HG02763 (cell line): ENCODE measurements at regions not wholly inside any gene's neighbourhood (a gene's known extent, or its start where the extent isn't known, plus 50 kb on each side); places are given as distances from the start of the nearest gene placed in this dataset.
A peak's percentile ranks its signal among the peaks of the same experiment; 100 is the strongest.

Source experiments
- ATAC-seq: cut with Tn5 transposase; IDR thresholded peaks from one replicate; pipeline ENCODE4 v1.9.1; 2021; ENCODE audit warnings: mild to moderate bottlenecking, moderate library complexity; ENCODE audit not compliant: unreplicated experiment

DNA sequence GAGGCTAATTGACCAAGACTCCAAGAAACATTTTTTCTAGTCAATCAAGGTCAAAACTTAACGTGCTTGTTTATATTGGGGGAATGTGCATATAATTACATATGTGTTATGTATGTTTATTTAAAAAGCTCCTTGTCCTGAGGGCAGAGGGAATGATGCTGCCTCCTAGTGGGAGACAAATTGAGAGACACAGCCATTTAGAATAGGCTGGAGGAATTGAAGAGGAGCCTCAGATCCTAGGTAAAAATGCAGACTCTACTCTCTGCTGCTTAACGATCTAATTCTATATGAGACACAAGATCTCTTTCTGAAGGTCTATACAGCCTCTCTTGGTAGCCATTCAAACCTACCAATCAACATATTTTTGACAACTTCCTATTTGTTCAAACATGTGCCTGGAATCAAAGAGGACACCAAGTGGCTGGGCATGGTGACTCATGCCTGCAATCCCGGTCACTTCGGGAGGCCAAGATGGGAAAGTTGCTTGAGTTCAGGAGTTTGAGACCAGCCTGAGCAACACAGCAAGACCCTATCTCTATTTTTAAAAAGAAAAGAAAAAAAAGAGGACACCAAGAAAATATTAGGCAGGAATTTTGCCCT is 136.6 kb upstream of the ZNF648 start:
- ATAC-seq, result no peak

DNA sequence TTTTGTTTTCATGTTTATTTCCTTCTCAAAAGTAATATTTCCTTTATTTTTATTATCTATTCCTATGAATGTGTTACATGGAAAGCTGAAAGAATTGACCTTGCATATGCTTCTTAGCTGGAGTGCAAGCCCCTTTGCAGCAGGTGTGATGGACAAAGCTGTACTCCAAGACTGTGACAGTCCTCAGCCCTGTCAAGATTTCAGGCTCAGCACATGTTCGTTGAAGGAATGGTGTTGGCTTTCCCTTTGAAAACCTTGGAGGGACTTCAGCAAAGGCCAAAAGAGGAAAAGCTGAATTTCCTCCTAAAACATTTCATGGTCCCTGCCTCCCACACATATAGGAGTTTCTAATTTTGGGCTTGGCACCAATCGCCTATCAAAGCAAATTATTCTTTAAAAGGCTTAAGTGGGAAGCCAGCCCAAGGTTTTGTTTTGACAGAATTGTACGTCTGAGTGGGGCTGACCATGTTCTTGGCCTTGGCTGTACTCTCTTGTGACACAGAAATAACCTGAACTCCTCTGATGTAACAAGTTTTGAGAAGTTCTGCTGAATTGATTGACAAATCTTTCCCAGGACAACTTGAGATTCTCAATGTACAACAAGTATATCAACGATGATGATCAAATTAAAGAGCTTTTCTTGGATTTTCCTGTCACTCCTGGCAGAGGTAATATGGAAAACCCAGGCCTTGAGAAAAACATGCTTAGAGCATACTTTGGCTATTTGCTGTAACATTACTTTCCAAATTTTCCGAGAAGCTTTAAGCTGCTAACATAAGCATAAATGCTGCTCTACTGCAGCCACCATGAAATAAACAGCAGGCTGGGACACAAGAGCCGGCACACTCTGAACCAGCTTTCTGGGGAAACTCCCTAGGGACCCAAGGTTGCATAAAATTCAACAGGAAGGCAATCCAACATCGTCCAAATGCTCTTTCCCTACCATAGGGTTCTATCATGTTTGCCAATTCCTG is 135.7 kb upstream of the ZNF648 start:
- ATAC-seq, result no peak

DNA sequence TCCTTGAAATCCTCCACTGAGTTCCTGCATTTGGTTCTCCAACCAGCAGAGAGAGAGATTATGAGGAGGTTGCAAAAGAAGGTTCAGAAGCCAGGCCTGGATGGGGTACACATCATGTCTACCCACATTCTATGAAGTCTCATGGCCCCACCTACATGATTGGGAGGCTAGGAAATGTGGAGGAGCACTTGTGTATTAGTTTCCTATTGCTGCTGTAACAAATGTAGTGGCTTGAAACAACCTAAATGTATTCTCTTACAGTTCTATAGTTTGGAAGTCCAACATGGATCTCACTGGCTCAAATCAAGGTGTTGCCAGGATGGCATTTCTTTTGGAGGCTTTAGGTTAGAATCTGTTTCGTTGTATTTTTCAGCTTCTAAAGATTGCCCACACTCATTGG is 134.2 kb upstream of the ZNF648 start:
- ATAC-seq, result no peak

DNA sequence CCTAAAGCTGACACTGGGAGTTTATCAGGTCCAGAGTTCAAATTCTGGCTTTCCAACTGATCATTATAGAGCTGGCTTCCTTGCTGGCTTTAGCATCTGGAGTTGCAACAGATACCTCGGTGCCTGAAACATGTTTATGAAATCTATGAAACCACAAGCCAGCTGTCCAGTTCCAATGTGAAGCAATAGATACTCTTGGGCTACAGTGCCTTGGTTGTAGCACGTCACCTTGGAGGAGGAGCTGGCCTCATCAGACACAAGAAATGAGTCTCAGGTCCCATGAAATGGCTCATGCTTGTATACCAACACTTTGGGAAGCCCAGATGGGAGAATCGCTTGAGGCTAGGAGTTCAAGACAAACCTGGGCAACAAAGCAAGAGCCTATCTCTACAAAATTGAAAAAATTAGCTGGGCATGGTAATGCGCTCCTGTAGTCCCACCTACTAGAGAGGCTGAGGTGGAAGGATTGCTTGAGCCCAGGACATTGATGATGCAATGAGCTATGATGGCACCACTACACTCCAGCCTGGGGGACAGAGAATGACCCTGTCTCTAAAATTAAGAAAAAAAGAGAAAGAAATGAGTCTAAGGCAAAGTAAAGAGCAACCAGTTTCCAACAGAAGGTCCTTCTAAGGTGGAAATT is 132.5 kb upstream of the ZNF648 start:
- no peak for ATAC-seq

DNA sequence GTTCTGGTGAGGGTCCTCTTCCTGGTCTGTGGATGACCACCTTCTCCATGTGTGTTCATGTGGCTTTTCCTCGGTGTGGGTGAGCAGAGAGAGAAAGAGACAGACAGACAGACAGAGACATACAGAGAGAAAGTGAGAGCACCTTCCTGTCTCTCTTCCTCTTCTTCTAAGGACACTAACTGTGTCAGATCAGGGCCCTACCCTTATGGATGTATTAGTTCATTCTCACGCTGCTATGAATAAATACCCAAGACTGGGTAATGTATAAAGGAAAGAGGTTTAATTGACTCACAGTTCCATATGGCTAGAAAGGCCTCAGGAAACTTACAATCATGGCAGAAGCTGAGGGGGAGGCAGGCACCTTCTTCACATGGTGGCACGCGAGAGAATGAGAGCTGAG is 131.5 kb upstream of the ZNF648 start:
- ATAC-seq, result no peak

DNA sequence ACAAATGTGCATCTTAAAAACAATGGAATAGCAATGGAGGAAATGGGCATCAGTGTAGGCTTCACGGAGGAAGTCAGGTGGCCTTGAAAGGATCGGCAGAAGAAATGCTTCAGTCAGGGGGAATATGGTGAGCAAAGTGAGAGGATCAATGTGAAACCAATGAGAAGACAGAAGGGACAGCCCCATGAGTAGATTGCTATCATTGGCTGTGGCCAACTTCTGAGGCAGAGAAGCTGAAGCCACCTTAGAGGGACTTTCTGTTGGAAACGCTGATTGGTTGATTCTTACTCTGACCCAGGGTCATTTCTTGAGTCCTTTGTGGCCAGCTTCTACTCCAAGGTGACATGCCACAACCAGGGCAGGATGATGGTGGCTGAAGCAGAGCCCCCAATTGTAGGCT is 130.7 kb upstream of the ZNF648 start:
- no peak for ATAC-seq

DNA sequence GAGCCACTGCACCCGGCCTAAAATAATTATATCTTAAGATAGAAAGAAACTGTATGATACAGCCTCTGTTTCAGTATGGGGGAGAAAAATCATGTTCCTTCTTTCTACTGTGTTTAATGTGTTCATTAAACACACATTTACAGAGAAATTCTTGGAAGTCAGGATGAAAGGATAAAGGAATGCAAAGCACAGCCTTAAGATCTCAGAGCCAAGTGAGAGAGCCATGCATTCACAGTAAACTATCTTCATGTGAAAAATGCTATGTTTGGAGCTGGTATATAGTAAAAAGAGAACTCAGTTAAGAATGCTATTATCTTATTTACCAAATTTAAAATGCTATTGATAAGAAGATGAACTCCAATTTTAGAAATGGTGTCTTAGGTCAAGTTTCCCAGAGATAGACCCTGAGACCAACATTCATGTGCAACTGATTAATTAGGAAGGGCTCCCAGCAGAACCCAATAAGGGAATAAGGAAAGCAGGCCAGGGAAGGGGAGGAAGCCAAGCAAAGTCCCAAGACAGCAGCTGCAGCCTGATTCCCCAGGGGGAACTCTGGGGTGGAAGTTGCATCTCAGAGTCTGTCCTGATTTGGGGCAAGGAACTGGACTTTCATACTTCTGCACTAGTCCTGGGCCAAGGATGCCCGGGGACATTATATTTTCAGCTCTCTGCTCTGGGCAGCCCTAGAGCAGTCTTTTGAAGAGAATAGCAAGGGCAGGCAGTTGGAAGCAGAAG is 130.0 kb upstream of the ZNF648 start:
- no peak for ATAC-seq

DNA sequence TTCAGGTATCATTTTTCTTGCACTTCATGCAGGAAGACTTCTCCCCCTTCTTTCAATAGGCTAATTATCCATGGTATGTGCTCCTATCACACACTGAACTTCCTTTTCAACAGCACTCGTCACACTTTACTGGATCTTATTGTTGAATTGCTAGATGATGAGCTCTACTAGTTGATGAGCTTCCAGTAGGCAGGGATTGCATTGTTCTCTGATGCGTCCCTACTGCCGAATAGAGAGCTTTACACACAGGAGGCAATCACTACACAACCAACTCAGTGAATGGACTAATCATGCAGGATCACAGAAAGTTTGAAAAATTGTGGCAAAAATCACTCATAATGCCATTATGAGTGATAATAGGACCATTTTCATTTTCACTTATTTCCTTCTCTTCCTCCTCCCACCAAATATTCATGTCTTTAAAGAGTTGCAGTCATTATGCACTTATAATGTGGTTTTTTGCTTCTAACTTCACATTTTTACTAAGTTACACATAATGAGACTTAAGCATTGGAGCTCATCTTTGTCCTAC is 128.1 kb upstream of the ZNF648 start:
- no peak for ATAC-seq

DNA sequence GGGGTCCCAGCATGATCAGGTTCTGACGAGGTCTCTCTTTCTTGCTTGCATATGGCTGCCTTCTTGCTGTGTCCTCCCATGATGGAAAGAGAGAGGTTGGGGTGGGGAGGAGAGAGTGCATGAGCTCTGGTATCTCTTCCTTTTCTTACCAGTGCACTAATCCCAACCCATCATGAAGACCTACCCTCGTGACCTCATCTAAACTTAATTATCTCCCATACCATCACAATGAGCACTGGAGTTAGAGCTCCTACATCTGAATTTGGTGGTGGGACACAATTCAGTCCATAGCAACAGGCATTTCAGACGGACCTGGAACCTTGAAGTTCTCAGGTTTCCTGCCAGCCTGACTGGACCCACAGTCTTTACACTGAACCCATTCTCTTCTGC is 125.2 kb upstream of the ZNF648 start:
- ATAC-seq, result no peak

DNA sequence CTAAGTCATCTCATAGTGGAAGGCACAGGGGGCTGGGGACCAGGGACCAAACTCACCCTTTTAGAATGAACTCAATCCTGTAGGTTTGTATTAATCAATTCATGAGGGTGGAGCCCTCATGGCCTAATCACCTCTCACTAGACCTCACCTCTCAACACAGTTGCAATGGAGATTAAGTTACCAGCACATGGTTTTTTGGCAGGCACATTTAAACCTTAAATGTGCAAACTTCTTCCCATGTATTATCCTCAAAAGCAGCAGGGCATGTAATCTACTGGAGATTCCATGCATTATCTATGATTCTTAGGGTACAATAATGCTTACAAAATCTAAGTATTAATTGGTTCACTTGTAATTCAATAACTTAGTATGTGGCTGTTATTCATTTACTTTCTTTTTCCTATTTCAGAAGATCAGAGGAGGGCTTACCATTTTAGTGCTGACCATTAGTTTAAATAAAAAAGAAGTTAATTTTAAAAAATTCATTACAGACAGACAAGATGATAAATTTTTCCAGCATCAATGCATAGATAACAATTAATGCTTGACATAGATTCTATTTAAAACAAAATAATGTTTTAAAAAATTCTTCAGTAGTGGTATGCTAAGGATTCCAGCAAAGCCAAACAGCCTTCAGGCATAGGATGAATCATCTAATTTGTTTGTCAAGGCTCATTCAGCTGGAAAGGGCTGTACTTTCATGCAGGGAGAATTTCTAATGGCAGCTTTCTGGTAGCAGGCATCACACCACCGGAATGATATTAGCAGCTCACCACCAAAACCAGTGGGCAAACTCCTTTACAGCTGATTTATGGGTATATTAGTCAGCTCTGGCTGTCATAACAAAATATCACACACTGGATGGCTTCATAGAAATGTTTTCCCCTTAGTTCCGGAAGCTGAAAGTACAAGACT is 124.6 kb upstream of the ZNF648 start:
- ATAC-seq, result no peak

DNA sequence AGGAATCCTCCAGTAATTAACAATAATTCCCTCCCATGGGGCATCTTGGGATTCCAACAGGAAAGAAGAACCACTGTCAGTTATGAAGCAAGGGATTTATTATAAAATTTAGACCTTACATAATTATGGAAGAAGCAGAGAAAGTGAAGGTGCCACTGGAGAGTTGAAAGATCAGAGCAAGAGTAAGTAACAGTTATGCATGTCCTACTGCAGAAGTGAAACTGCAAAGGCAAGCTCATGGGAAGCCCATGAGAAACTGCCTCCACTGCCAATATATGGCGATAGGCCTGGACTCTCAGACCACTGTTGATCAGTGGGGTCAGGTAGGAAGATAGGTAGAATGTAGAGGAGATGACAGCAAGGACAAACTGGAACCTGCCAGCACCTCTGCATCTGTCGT is 123.6 kb upstream of the ZNF648 start:
- no peak for ATAC-seq

DNA sequence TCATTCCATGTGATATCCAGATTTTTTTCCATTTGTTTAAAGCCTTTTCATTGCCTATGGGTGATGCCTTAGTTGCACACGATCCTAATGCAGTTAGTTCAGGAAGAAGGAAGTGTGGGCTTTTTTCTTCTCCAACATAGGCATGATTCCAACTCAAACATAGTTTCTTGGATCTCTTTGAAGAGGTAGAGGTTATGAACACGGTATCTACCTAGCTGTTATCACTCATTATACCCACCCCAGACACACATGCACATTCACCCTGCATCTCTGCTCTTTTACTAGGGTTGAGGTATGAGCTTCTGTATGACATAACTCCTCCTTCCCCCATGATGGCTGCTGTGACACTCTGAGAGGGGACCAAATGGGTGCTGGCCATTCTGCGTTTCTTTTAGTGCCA is 122.1 kb upstream of the ZNF648 start:
- ATAC-seq, result no peak

DNA sequence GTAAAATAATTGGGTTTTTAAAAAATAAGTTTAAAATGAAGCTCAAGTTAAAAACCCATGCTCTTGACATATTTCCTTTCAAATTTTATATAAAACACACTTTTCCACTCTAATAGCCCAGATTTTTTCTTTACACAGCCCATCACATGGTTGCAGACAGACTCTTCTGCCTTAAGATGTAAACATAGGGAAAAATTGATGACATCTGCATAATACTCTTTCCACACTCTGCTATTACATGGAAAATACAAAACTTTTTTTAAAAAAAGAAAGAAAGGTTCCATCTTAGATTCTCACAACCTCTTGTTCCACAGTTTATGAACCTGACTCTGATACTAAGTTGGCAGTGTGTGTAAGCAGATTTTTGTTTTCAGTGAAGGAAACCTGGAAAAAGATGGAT is 120.8 kb upstream of the ZNF648 start:
- ATAC-seq, result no peak

DNA sequence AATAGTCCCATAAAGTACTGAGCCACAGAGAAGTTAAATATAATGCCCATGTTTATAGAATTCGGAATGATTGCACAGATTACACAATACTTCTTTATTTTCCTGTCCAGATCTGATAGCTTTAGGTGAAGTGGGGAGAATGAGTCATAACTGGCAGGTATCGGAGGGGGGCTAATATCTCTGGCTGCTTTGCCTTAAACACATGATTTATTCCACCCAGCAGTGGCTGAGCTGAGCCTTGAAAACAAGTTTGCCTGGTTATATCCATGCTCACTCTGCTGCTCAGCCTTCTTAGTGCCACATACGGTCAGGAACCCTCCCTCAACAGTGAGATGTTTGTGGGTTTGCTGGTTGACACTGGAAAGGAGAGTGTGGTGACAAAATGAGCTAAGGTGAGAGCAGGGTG is 119.7 kb upstream of the ZNF648 start:
- ATAC-seq, result no peak

DNA sequence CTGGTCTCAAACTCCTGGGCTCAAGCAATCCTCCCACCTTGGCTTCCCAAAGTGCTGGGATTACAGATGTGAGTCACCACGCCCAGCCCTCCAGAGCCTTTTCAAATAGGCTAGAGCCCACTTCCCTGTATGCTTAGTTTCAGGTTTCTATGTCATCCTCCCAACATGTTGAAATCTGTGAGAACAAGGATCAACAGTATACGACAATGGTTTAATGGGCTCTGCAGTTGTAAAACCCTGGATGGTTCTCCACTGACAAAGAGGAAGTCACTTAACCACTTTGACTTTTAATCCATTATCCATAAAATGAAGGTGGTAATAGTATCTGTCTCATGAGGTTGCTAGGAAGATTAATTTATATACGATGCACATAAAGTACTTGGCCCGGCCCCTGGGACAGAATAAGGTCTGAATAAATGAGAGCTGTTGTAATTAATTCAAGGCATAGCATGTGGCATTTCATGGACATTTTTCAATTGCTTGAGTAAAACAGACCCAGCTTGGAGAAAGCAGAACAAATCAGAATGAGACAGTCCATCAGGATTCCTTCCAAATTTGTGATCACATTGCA is 113.9 kb upstream of the ZNF648 start:
- no peak for ATAC-seq

DNA sequence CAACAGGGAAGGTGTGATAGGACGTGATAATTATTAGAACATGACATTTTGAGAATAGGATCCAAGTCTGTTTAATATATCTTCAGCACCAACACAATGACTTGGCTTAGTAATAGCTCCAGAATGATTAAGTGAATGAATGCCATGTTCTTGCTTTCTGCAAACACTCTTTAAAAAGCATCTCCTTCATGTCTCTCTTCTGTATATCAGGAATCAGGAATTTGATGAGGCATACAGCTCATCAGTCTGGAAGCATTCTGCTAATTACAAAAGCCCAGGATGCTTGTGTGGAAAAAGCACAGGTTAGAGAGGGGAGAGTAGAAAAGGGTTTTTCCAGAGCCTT is 113.0 kb upstream of the ZNF648 start:
- ATAC-seq, result no peak

DNA sequence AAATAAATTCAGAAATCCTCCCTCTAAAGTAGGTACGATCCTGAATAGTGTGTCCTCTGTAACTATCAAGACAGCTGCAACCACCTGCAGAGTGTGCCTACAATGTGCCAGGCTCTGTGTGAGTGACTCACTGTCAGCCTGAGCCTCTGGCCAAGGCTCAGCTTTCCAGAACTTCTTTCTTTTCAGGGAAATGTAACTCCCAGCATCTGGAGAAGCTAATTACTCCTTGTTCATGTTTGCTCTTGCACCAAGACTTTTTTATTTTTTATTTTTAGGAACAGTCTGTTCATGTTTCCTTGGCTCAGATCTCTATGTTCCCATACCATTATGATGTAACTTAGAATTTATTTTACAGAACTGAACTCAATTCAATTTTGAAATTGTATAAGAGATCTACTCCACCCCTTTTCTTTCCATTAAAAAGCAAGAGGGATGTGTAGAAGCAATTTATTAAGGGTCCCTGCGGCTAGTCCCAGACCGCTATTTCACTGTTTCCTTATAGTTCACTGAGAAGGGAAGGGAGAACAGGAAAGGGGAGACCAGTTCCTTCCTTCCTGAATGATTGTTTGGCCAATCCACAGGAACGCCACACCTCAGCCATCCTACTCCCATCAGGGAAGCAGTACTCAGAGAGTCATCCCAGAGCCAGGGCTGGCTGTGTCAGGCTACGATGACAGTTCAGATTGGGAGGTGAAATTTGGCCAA is 112.4 kb upstream of the ZNF648 start:
- ATAC-seq, result no peak

DNA sequence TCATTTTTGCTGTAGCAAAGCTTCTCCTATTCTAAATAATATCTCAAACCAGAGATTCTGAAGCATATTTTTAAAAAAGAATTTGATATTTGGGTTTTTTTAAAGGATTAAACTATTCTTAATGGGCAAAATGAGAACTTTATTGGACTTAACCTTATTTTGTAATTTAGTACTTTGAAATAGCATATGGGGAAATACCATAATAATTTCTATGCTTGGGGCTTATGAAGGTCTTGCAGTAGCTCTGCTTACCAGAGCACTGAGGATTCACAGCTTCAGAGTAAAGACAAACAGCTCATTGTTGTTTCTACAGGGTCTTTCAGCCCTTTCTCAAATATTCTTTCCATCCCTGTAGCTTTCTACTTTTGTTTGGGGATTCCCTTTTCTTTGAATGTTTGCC is 111.2 kb upstream of the ZNF648 start:
- no peak for ATAC-seq

DNA sequence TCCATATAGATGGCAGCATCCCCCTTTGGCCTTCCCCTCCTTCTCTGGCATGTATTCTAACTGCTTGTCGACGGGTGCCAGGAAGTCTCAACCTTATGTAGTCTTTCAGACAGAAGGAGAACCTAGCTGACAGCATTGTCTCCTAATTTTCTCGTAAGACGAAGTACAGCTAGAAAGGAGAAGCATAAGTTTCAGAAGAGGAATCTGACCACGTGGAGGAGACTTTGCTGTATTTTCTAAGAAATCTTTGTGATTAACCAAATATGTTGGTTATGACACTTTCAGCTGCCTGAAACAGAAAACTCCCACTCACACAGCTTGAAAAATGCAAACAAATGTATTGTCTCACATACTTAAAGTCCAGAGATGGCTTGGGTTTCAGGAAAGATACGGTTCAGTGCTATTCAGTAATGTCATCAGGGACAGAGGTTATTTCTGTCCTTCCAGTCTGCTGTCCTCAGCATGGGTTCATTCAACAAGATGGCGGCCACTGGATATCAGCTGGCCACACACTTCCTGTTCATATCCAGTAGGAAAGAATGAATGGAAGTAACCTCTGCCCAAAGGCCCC is 109.5 kb upstream of the ZNF648 start:
- peak; percentile 70 for ATAC-seq
